NOMO-1 treated with DMSO at 0.1 percent for 48 hours (cell line): ENCODE measurements at regions not wholly inside any gene's neighbourhood (a gene's known extent, or its start where the extent isn't known, plus 50 kb on each side); places are given as distances from the start of the nearest gene placed in this dataset.

Experiments used
- DNase-seq: peaks from one replicate; lab custom pipeline; 2025; ENCODE audit not compliant: unreplicated experiment; lab: John Stamatoyannopoulos, UW

DNA sequence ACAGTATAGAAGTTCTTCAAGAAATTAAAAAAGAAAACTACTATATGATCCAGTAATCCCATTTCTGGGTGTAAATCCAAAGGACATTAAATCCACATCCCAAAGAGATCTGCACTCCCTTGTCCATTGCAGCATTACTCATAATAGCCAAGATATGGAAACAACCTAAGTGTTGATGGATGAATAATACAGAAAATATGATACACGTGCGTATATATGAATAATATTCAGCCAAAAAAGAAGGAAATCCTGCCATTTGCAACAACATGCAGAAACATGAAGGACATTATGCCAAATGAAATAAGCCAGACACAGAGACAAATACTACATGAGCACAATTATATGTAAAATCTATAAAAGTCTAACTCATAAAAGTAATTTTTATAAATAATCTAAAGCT lies 306.3 kb upstream of the ANO3 start:
- no peak for DNase-seq

DNA sequence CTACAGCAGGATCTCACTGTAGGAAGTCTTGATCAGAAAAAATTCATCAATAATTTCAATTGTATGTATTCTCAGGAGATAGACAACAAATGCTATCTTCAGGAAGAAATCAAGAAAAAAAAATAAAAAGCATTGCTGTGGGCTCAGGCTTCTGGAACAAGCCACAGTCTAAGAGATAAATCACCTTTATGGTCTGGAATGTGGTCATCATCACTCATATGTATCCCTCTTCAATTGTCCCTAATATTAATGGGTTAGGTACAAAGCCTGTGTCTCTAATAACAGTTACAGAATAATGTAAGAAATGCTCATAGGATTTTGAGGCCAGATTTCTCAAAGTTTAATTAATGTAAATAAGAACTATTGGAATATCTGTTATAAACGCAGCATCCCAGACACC lies 305.9 kb upstream of the ANO3 start:
- DNase-seq = no peak

DNA sequence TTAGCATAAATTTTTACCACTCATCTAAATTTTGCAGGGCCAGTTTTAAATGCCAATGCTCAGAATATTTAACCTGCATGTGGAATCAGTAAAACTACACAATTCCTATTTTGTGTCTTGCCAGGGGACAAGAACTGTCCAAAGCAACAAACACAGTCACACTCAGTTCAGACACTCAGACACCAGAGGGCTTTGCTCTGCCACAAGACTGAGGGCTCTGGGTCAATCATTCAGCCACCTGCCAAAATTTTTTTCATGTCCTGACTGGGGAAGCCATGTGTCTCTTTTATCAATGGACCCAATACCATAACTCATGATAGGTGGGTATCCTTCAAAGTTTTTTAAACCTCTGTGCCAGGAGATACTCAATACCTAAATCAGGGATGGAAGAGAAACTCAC lies 304.0 kb upstream of the ANO3 start:
- DNase-seq = no peak

DNA sequence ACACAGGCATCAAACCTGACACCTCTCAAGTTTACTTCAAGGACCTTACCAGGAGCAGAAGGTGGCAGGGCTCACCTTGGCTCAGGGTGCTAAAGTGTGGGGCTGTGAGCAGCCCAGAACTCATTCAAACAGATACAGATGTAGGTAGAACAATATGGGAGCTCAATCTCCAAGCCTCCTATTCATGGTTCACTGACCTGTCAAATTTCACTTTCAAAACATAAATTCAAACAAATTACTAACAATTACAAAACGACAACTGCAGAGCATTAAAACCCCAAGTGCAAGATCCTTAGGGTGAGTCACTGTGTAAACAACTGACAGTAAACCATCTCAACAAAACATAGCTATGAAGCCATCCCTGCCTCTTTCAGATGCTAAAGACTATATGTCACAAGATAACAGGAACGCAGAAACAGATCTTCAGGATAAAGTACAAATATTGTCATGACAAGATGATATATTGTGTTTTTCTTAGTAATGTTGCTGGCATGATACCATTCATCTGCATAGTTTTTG lies 303.5 kb upstream of the ANO3 start:
- no peak for DNase-seq

DNA sequence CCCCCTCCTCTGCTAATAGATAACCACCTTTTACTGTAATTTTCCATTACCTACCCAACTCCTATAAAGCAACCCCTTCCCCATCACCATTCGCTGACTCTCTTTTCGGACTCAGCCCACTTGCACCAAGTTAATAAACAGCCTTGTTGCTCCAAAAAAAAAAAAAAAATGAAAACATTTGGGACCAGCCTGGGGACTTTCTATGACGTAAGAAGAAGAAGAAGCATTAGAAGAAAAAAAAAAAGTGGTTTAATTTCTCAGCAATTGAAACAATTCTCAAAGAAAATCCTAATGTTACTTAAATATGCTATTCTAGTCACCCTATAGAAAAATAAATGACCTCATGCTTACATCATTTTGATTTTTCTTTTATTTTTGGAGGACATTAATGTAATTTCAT lies 301.5 kb upstream of the ANO3 start:
- no peak for DNase-seq

DNA sequence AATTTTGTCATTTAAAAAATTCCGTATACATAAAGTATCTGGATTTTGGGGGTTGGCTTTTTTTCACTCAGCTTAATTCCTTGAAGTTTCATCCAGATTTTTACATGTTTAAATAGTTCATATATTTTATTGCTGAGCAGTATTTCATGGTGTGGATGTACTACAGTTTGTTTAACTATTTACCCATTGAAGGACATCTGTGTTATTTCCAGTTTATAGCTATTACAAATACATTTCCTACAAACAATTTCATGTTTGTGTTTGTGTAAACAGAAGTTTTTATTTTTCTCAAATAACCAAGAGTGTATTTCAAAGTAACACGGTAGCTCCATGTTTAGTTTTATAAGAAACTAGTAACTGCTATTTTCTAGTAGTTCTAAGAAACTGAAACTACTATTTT lies 299.7 kb upstream of the ANO3 start:
- no peak for DNase-seq

DNA sequence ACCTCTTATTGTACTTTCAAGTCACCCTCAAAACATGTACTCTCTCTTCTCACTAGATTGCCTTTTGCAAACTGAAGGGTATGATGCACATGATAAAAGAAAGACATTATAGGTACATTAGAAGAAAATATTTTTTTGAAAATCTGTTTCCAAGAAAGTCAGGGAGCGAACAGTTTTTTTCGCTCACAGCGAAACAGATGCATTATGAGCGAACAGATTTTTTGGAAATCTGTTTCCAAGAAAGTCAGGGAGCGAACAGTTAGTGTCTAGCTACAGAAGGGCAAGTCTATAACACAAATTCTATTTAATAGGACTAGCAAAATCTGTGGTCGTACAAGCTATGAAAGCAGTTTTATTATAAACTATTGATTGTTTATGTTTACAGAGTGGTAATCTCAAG lies 296.2 kb upstream of the ANO3 start:
- no peak for DNase-seq

DNA sequence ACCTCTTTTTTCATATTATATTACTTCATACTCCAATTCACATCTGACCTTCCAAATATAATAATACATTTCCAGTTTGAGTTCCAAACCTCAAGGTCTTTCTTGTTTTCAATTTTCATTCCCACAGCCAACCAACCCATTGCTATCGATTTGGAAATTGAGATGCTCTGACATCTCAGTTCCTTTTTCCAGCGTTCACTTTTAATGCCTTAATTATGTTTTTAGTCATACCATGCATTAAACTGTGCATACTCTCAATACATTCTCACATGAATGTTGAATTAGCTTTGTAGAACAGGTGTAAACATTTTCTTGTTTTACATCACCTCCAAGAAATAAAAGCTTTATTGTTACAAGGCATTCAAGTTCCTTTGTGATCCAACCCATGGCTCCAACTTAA lies 294.2 kb upstream of the ANO3 start:
- DNase-seq = no peak

DNA sequence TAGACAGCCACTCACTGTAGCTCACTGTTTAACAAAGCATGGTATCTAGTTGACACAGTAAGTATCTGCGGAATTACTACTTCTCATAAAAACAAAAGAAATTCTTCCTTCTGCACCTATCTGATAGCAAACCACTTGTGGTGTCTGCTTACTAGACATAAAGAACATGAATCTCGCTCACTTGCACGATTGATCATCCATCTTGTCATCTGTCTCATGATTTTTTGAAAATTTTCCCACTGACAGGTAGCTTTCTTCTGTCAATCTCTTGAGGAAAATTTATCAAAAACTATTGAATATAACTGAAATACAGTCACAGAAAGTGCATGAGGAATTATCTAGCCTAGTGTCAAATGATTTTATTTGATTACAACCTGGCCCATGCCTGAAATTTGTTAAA lies 291.6 kb upstream of the ANO3 start:
- no peak for DNase-seq

DNA sequence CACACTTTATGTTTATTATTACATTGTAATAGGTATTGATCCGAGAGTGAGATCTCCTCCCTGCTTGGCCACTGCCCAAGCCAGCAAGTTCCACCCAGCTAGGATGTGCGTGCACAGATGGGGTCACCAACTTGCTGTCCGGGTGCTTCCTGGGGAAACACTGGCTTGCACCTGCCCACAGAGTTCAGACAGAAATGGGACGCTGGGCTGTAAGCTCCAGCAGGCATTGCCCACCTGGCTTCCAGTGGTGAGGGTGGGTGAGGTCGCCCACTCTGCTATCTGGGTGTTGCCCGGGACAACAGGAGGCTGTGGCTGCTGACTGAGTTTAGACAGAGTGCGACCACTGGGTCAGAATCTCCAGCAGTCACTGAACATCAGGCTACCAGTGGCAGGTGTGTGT lies 289.8 kb upstream of the ANO3 start:
- no peak for DNase-seq

DNA sequence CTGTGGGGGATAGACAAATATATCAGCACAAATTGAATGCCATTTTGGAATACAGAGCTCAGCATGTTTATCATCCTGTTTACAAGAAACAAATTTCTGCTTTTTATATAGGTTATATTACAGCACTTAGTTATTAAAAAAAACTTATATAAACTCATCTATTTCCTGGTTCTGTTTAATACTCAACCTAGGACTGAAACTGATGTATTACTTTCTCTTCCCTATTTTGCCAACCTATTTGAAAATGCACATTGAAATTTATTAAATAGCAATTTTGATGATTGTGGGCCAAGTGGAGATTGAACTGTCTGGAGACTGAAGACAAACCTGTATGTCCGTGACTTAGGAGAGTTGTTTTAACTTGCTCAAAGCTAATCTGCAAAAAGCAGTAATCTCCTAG lies 288.3 kb upstream of the ANO3 start:
- no peak for DNase-seq

DNA sequence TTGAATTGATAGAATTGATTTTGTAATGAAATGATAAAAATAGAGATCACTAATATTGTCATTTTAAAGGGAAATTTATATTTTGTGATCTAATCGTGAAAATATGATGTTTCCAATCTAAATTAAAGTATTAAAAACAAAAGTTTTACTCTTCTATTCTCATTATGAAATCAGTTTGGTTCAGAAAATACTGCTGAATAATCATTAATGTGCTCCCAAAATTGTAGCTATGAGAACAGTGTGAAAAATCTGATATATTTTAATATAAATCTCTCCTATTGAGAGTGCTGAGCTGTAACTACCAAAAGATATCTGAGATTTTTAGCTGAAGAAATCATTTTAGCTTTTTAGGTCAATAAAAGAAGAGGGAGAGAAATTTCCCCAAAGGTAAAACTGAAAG lies 287.5 kb upstream of the ANO3 start:
- DNase-seq = no peak

DNA sequence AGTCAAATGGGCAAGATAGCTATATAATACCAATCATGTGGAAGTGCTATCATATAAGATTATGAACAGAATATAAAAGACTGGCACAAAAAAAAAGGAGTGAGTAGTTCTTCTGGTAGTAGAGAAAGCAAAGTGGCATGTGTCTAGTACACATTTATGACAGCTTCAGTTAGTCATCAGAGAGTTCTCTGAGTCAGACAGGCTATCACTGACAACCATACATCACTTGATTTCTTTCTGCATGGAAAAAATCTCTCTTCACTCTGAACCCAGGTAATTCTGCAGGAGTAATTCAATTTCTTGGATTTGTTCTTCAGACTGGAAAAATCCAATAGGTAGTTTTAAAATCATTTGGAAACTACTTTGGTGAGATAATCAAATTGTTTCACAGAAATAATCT lies 286.8 kb upstream of the ANO3 start:
- no peak for DNase-seq

DNA sequence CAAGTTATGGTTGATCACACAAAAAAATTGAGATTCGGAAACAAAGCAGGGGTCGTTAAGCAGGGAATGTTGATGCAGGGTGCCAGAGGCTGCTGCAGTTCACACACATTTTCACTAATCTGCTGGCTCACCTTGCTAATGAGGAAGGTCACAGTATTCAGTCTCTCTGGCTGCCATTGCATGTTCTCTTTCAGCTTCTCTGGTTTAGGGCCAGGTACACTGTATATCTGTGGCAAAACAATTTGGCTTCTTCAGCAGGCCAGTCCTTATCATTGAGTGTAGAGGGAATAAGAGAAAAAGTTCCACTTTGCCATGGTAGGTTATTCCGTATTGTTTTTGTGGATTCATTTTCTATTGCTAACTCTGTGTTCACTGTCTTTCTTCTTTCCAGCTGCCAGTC lies 283.7 kb upstream of the ANO3 start:
- DNase-seq = no peak

DNA sequence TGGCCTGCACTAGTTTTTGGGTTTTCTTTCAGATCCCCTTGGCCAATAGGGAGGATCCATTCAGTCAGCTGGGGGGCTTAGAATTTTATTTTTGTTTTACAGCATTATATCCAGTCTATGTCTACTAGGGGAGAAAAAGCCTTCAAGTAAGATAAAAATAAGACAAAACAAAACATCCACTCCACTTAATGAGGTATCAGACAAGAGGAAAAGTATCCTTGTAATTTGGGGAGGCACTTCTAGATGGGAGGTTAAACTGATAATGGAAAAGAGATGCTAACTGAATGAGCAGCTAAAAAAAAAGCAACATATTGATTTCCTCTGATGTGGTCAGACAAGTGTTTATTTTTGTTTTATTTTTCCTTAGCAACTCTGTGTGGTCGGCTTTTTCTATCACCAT lies 278.0 kb upstream of the ANO3 start:
- DNase-seq = no peak

DNA sequence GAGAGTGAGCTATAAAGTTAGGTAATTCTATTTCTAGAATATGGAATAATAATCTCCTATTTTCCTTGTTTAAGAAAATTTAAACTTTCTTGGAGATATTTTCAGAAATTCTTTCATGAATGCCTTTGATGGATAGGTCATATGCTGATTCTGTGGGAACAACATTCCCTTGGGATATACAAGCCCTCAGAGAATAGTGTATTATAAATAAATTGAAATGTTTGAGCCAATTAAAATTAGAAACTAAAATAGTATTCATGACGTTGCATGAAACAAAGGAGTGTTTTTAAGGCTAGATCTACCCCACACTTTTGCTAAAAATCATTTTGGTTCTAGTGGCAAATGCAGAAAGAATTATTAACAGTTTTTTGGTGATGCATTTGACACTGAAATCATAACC lies 269.3 kb upstream of the ANO3 start:
- no peak for DNase-seq

DNA sequence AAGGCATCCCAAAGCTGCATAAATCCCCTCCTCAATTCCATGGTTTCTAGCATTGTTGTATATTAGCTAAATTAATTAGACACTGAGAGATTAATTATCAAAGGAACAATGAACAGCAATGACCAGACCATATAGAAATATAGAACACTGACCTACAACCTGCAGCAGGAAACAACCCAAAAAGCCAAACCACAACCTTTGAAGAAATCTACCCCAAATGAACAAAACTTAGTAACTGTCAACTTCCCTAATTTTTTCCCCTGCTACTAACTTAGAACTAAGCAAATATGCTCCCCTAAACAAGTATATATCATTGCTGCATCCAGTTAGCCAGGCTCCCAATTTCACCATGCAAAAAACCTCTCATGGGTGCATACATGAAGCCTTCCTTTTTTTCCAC lies 268.0 kb upstream of the ANO3 start:
- no peak for DNase-seq

DNA sequence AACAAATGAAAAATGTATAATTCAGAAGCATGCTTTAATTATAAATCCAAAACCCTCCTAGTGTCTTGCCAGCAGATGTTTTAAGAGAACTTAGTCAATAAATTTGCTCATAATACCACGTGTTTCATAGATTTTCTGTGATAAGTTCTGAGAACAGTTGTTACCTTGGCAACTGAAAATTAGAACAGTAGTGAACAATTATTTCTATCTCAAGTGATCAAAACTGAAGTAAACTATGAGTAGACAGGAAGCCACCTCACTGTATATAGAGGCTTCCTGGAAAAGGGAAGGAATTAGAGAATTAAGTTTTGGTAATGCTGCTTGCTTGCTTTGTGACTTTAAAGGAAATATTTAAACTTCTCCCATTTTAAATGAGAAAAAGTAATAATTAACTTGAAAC lies 266.0 kb upstream of the ANO3 start:
- DNase-seq = no peak

DNA sequence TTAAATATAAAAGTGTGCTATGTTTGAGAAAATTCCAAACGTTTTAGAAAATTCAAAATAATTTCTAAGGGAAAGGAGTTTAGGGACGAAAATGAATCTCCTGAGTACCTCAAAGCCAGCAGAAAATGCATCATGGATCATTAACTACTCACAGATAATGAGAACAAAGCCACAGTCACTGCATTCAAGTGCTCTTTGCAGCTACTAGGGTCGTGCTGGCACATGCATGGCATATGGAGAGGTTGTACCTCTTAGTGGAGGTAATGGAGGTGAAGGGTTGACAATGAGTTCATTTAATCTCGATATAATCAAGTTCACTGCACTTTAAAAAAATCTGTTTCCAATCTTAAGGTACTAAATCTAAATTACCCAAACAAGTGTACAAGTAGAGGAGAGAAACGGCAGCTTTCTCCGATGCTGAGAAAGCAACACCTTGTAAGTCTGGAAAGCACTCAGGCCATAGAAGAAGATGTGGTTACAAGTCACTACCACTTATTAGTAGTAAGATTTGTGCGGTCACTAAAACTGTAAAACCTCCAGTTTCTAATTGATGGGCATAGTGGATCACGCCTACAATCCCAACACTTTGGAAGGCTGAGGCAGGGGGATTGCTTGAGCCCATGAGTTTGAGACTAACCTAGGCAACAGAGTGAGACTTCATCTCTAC lies 261.1 kb upstream of the ANO3 start:
- DNase-seq = no peak

DNA sequence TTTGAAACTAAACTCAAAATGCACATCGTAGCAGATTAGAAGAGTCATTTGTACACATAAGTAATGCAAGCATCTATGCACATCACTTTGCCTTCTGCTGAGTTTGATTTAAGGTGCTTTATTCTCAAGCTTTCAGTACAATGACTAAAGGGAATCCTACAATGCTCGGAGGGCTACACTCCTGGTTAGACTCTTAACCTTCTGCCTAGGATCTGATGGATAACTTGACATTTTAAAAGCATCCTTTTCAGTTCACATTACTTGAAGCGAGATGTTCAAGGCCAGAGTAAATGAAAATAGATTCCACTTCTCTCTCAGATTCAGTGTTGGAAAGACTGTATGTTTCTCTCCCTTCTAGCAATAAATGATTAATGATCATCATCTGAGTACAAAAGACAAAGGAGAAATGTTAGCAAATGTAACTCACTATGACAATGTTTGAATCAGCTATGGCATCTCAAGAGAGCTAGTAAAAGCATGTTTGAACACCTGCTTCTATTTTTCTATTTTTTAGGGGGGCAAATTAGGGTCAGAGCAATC lies 259.2 kb upstream of the ANO3 start:
- DNase-seq = no peak

DNA sequence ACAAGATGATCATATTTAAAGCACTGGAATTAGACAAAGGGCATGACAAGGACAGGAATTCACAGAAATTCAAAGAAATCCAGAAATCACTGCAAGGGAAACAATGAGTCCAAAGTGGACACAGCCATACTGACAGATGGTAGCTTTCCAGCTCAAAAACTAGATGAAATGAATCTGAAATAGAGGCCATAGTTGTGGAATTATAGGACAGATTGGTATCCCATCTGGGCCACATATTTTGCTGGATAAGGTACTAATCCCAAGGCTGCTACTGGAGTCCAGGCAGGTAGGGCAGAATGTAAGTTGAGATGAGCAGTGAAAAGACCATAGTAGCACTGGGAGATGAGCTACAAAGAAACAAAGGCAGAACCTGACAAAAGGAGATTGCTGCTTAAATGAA lies 258.3 kb upstream of the ANO3 start:
- no peak for DNase-seq

DNA sequence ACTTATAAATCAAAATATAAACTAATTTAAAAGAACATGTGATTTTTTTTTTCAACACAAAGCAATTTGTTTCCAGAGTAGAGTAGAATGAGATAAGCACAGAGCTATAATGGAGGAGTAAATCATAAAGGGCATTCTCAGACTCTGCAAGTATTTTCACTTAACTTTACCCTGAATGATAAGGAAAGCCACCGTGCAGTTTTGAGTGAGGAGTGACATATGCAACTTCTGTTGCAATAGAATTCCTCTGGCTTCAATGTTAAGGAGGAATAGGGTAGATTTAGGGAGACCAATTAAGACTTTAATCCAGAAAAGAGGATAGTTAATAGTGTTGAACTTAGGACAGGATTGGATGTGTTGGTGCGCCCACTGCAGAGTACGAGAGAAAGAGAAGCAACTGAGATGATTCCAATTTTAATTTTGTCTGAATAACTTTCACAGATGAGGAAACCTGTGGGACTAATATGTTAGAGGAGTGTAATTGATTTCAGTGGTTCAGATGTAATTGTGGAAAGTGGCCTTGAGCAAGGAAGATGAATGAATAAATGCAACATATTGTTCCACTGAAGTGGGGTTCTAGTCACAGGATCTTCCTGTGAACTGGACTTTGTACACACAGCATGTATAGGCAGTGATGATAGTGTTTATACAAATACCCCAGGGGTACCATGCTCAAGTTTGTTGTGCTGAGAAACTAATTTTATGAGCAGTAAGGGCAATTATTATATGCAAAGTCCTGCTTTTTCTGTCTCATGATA lies 255.5 kb upstream of the ANO3 start:
- DNase-seq = no peak
